Fibroblast of peridontal ligament (primary cell): ENCODE measurements at regions not wholly inside any gene's neighbourhood (a gene's known extent, or its start where the extent isn't known, plus 50 kb on each side); places are given as distances from the start of the nearest gene placed in this dataset.
"Not testable (repeated sequence)": the region's sequence is repeated elsewhere in the genome, so short reads cannot be mapped to it uniquely, and the experiment has no call there.

Source experiments
- DNase-seq: peaks from one replicate; pipeline ENCODE4 v3.0.0-alpha.2; 2010; ENCODE audit errors: extremely low read depth

DNA sequence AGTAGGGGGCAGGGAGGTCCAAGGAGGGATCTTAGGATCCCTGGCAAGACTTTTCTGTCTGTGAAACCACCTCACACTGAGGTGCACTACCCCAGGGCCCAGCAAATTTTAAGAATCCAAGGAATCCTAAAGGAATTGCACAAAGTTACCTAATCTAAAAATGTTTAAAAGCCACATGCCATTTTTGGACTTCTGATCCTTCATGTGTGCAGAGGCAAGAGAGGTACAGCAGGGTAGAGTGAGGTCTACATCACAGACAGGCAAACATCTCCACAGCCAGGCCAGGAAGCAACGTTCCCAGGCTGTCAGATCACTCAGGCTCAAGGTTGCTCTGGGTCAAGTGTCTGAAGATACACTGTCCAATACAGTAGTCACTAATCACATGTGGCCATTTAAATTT, 324.6 kb upstream of the DUSP10 start:
- DNase-seq = no peak

GRCh38 chr1:222065234-222065633, 323.3 kb upstream of the DUSP10 start:
- DNase-seq = no peak

DNA sequence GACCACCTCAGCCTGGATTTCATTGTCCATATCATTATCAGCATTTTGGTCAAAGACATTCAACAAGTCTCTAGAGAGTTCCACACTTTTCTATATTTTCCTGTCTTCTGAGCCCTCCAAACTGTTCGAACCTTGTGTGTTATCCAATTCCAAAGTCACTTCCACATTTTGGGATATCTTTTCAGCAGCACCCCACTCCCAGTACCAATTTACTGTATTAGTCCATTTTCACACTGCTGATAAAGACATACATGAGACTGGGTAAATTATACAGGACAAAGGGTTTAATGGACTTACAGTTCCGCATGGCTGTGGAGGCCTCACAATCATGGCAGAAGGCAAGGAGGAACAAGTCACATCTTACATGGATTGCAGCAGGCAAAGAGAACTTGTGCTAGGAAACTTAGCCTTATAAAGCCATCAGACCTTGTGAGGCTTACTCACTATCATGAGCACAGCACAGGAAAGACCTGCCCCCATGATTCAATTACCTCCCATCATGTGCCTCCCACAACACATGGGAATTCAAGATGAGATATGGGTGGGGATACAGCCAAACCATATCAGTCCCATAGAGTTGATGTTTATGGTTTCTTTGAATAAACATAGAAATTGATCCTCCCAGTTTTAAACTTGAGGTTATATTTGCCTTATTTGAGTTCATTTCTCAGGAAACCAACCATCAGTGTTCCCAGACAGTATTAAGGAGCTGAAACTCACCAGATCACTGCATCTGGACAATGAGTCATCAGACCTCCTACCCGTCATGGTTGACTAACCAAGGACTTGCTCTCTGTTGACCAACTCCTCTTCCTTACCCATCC, 322.7 kb upstream of the DUSP10 start:
- DNase-seq = peak; percentile 92

GRCh38 chr1:222062640-222063039, 320.8 kb upstream of the DUSP10 start:
- no peak for DNase-seq

GRCh38 chr1:222061711-222062359, 319.9 kb upstream of the DUSP10 start:
- no peak for DNase-seq

GRCh38 chr1:222060210-222060916, 318.5 kb upstream of the DUSP10 start:
- DNase-seq = no peak

GRCh38 chr1:222058249-222058648, 316.4 kb upstream of the DUSP10 start:
- DNase-seq = no peak

DNA sequence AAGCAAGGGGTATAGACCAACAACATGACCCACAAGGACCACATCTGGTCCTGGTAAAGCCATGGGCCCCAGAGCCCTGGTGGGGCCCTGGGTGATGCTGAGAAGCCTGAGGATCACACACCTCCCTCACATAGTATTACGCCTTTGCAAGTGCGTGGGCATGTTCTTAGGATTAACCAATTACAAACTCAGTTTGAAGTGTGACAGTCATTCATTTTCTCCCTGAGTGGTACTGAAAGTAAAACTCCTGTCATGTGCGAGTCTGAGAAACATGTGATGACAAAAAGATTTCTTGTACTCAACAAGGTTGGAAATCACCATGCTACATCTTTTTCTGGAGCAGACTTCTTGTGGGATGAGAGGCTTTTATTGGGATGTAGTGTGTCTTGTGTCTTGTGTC, 315.3 kb upstream of the DUSP10 start:
- no peak for DNase-seq

DNA sequence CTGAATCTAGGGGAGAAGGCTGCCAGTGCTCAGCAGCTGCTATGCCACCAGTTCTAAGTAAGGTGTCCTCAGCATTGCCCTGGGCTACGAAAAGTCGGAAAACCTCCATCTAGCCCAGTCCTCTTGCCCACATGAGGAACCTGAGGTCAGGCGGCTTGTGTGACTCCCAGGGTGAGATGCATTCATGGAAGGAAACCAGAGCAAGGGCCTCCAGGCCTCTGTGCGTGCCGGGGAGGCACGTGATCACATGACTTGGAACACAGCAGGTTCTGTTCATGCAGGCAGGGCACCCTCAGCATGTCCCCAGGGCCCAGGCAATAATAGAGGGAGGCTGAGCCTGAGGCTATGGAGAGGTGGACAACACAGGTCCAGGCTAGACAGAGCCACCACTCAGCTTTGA, 312.5 kb upstream of the DUSP10 start:
- no peak for DNase-seq

DNA sequence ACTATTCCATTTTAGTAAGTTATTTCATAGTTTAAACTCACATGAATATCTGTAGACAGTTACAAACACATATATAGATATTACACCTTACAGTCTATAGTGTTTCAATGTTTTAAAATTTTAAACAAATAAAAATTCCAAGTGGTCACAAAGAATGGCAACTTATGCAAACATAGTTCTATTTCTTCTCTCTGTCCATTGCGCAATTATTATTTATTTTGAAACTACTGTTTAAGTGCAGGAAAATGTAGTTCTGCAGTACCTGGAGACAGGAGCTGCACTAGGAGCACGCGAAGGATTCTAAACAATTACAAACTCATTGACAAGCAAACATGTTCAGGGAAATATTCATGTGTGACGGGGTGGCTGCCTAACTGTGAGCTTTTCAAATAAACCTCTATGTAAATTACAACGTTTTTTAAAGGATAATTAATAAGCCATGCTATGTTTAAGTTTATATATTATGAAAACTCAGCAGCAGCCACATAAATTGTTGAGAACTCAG, 312.0 kb upstream of the DUSP10 start:
- no peak for DNase-seq

DNA sequence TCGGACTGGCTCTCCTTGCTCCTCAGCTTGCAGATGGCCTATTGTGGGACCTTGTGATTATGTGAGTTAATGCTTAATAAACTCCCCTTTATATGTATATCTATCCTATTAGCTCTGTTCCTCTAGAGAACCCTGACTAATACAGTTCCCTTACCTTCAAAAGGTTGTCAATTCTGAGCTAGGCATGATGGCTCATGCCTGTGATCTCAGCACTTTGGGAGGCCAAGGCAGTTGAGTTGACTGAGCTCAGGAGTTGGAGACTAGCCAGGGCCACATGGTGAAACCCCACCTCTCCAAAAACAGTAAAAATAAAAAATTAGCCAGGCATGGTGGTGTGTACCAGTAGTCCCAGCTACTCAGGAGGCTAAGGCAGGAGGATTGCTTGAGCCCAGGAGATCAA, 309.4 kb upstream of the DUSP10 start:
- not testable (repeated sequence) for DNase-seq

- DNase-seq = not testable (repeated sequence)
Measured at GRCh38 chr1:222049661-222050060, 307.8 kb upstream of the DUSP10 start.

DNA sequence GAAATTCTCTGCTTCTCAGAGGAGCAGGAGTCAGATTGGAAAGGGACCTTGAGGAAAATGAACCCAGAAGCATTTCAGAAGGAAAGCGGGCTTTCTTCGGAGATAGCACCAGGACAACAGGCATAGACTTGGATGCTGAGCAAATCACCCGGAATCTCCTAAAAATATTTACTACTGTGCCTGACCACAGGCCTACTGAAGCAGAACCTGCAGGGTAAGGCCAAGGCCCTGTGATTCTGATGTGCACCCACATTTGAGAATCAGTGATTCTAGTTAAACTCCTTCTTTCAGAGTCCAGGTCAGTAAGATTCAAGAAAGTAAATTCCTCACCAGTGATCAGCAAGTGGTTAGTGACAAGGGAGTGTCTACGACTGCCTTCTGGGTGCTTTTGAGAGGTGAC, 307.3 kb upstream of the DUSP10 start:
- no peak for DNase-seq

DNA sequence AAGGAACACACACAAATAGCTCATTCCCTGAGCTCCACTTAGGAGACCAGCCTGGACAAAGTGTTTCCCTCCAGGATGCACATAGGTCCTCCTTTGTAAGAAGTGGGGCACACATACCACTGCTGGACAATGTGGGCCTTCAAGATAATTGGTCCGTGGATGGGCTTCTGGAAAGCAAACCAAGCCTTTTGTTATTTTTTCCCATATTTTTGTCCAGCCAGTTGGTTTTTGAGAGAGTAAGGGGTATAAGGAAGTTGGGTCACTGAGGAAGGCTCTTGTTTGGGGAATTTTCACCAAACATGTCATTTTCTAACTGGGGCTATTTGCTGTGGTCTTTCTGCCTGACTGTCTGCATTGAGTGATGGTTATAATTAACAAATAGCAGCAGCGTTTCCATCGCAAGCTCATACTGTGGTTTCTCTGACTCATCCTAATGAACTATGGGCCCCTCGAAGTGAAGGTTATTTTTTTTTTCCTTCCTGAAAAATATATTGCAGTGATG, 306.3 kb upstream of the DUSP10 start:
- DNase-seq = peak; percentile 68

- no peak for DNase-seq
Measured at GRCh38 chr1:222047366-222047765, 305.5 kb upstream of the DUSP10 start.

GRCh38 chr1:222046684-222047263, 304.9 kb upstream of the DUSP10 start:
- no peak for DNase-seq

GRCh38 chr1:222045786-222046185, 303.9 kb upstream of the DUSP10 start:
- no peak for DNase-seq

DNA sequence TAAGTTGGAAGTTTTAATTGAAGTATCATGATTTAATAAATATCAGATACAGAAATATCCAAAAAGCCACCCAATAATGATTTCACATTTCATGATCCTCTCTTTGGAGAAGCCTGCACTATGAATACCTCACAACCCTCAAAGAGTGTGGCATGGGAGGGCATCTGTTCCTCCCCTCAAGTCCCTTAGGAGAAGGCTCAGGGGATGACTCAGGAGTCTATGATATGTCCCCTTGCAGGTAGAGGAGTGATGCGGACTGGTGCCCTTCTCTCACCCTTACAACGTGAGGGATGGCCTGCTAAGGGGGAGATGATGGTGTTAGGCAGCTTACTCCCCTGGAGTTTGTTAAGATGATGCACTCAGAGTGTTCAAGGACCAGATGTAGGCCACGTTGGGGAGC, 303.3 kb upstream of the DUSP10 start:
- DNase-seq = no peak

DNA sequence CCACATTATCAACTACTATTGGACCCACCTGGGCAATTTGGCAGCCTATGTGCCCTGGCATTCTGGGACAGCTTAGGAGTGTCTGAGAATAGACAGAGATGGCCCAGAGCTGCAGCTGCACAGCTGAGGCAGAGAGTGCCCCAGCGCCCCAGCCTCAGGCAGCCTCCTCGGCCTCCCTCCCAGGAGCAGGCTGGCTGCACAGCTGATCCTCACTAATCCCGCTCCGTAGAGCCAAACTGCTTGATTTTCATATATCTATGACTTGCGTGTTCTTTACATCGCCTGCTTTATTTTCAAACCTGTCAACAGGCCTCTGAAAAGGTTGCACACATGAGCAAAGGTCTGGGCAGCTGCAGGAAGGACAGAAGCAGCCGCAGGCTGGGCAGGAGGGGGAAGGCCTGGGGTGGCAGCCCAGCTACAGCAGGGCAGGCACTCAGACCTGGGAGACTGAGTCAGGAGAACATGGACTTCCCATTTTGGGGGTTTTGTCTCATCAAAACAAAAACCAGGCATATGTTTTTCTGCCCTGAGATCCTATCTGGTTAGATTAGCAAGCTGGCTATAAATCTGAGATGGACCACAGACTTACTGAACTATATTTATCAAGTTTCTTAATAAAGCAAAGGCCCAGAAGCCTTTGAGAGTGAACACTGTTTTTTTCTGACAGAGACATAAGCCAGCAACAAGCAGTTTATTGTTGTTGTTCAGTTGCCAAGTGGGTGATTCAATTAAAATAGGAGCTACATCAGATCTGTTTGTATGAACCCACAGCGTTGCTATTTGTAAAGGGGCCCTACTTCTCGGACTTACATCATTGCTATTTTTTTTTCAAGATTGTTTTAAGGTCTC, 301.8 kb upstream of the DUSP10 start:
- peak; percentile 97 for DNase-seq

- DNase-seq = peak; percentile 72
Measured at GRCh38 chr1:222042120-222042519, 300.2 kb upstream of the DUSP10 start.

DNA sequence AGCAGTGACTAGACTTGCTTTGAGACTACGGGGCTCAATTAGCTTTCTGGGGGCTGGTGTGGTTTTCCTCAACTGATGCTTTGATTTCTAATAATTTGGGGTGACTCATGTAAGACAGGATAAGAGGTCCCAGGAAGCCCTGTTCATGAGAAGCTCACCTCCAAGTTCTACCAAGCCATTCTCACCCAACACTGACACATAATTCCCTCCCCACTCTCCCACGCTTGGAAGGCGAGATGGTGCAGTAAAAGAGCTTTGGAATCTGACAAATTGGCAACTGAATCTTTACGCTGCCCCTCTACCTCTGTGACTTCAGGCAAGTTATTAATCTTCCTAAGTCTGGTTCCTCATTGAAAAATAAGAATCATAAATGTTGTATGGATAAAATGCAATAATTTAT, 299.1 kb upstream of the DUSP10 start:
- no peak for DNase-seq
